HG02981 (cell line): ENCODE measurements at regions not wholly inside any gene's neighbourhood (a gene's known extent, or its start where the extent isn't known, plus 50 kb on each side); places are given as distances from the start of the nearest gene placed in this dataset.
"Not testable (repeated sequence)": the region's sequence is repeated elsewhere in the genome, so short reads cannot be mapped to it uniquely, and the experiment has no call there.

Experiments used
- ATAC-seq: cut with Tn5 transposase; IDR thresholded peaks from one replicate; pipeline ENCODE4 v1.9.1; 2021; ENCODE audit warnings: mild to moderate bottlenecking, moderate library complexity; ENCODE audit not compliant: unreplicated experiment

- no peak for ATAC-seq
Measured at GRCh38 chr6:74448850-74449249, 752.8 kb downstream of the CD109 start.

GRCh38 chr6:74447013-74447412, 751.0 kb downstream of the CD109 start:
- peak; percentile 91 for ATAC-seq

- ATAC-seq = no peak
Measured at GRCh38 chr6:74439123-74439811, 743.3 kb downstream of the CD109 start.

GRCh38 chr6:74438395-74438794, 742.4 kb downstream of the CD109 start:
- ATAC-seq = not testable (repeated sequence)

GRCh38 chr6:74434171-74434570, 738.2 kb downstream of the CD109 start:
- ATAC-seq = no peak

GRCh38 chr6:74431873-74432580, 736.0 kb downstream of the CD109 start:
- ATAC-seq = no peak

- no peak for ATAC-seq
Measured at GRCh38 chr6:74420221-74420620, 724.2 kb downstream of the CD109 start.

GRCh38 chr6:74415056-74415455, 719.1 kb downstream of the CD109 start:
- no peak for ATAC-seq

GRCh38 chr6:74410630-74411029, 714.6 kb downstream of the CD109 start:
- ATAC-seq = no peak

GRCh38 chr6:74409447-74409846, 713.4 kb downstream of the CD109 start:
- peak; percentile 88 for ATAC-seq

GRCh38 chr6:74408844-74409243, 712.8 kb downstream of the CD109 start:
- ATAC-seq = no peak

GRCh38 chr6:74404366-74404765, 708.4 kb downstream of the CD109 start:
- no peak for ATAC-seq

GRCh38 chr6:74402781-74403180, 706.8 kb downstream of the CD109 start:
- ATAC-seq = no peak

GRCh38 chr6:74378437-74378836, 682.4 kb downstream of the CD109 start:
- not testable (repeated sequence) for ATAC-seq

- no peak for ATAC-seq
Measured at GRCh38 chr6:74369556-74369993, 673.6 kb downstream of the CD109 start.

GRCh38 chr6:74368746-74369145, 672.7 kb downstream of the CD109 start:
- ATAC-seq = no peak

GRCh38 chr6:74366634-74367033, 670.6 kb downstream of the CD109 start:
- ATAC-seq = no peak

- no peak for ATAC-seq
Measured at GRCh38 chr6:74362391-74362790, 666.4 kb downstream of the CD109 start.

GRCh38 chr6:74357321-74357720, 661.3 kb downstream of the CD109 start:
- ATAC-seq = no peak

GRCh38 chr6:74356391-74356790, 660.4 kb downstream of the CD109 start:
- ATAC-seq = no peak

GRCh38 chr6:74346936-74347535, 651.0 kb downstream of the CD109 start:
- no peak for ATAC-seq

GRCh38 chr6:74343804-74344203, 647.8 kb downstream of the CD109 start:
- ATAC-seq = no peak
